ENCODE measurements at regions not wholly inside any gene's neighbourhood (a gene's known extent, or its start where the extent isn't known, plus 50 kb on each side); places are given as distances from the start of the nearest gene placed in this dataset.

DNA sequence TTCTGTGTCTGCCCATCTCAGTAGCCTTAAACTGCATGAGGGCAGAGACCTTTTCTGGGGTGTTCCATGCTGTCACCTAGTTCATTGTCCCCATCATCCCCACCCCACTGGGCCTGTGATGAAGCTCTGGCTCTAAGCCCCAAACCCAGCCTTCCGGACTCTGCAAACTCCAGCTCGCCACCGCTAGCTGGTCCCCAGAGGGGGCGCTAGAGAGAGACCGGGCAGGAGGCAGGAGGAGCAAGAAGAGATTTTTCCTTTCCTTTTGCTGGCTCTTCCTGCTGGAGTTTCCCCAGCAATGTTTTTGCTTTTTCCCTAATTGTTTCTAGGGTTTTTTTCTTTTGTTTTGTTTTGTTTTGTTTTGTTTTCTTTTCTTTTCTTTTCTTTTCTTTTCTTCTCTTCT lies 234.4 kb downstream of the TEX36 start:
- Histone ChIP-seq H3K36me3 (replicated peaks in 1 of 2; ENCODE audit: control extremely low read depth in 1 of 2, control insufficient read depth in 1 of 2, extremely low read depth in 1 of 2, insufficient read depth in 2 of 2, low read length in 1 of 2) (no peaks in the 10 kb centered on the region), H3K9ac (ENCODE audit: low read length) (no peak overlapping the region), H3K4me2 (replicated peaks; ENCODE audit: low read depth, low read length, poor library complexity, severe bottlenecking) (no peak overlapping the region), H3K79me2 (ENCODE audit: control insufficient read depth, insufficient read depth, low read length) (no peaks in the 10 kb centered on the region), H3K27me3 (replicated peaks in 1 of 4; ENCODE audit: control extremely low read depth in 1 of 4, control insufficient read depth in 3 of 4, insufficient read depth in 4 of 4, low read length in 3 of 4) (no peaks in the 10 kb centered on the region), H3K4me1 (ENCODE audit: control insufficient read depth in 2 of 2, insufficient read depth in 2 of 2, low read length in 2 of 2) (no peaks in the 10 kb centered on the region), H3K27ac (ENCODE audit: low read length in 2 of 2) (no peak overlapping the region), H3K4me3 (ENCODE audit: control extremely low read depth in 1 of 5, extremely low read depth in 1 of 5, insufficient read depth in 1 of 5, low read depth in 2 of 5, low read length in 4 of 5) (no peak overlapping the region), H4K20me1 (ENCODE audit: control insufficient read depth, insufficient read depth, low read length, poor library complexity, severe bottlenecking) (no peaks in the 10 kb centered on the region), H3K9me3 (ENCODE audit: control extremely low read depth in 1 of 3, control insufficient read depth in 2 of 3, insufficient read depth in 1 of 3, low read length in 2 of 3) (peaks cover 0 to 14% (median 0%) of the 10 kb centered on the region in 3 donors), H2AFZ (ENCODE audit: insufficient read depth, low read depth, low read length, poor library complexity, severe bottlenecking) (no peak overlapping the region)
- no peaks in the 10 kb centered on the region for H3K9me3 Mint-ChIP-seq (ENCODE audit: insufficient read depth)
- ChIA-PET CTCF (no interaction called here), POLR2A (no interaction called here)
- DNase-seq (no peak), ATAC-seq (ENCODE audit: low read depth) (no peak)
- WGBS (ENCODE audit: insufficient coverage), result 35% methylated on average over 5 of the region's 5 CpGs
- H3K4me3 Mint-ChIP-seq, result no peak overlapping the region
- intact Hi-C loops (cut with micrococcal nuclease), result no loop called here
- H3K27ac Mint-ChIP-seq, result no peak overlapping the region
- TF ChIP-seq EZH2 (IDR thresholded peaks at IDR 0.05; ENCODE audit: borderline replicate concordance, insufficient read depth, low read depth, low read length, poor library complexity, severe bottlenecking), result no peak
- TF ChIP-seq, protein P1, sequence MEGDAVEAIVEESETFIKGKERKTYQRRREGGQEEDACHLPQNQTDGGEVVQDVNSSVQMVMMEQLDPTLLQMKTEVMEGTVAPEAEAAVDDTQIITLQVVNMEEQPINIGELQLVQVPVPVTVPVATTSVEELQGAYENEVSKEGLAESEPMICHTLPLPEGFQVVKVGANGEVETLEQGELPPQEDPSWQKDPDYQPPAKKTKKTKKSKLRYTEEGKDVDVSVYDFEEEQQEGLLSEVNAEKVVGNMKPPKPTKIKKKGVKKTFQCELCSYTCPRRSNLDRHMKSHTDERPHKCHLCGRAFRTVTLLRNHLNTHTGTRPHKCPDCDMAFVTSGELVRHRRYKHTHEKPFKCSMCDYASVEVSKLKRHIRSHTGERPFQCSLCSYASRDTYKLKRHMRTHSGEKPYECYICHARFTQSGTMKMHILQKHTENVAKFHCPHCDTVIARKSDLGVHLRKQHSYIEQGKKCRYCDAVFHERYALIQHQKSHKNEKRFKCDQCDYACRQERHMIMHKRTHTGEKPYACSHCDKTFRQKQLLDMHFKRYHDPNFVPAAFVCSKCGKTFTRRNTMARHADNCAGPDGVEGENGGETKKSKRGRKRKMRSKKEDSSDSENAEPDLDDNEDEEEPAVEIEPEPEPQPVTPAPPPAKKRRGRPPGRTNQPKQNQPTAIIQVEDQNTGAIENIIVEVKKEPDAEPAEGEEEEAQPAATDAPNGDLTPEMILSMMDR (IDR thresholded peaks at IDR 0.05), result peak; percentile 16
- H3K27me3 Mint-ChIP-seq, result no peaks in the 10 kb centered on the region
- no peaks in the 10 kb centered on the region for H3K4me1 Mint-ChIP-seq

DNA sequence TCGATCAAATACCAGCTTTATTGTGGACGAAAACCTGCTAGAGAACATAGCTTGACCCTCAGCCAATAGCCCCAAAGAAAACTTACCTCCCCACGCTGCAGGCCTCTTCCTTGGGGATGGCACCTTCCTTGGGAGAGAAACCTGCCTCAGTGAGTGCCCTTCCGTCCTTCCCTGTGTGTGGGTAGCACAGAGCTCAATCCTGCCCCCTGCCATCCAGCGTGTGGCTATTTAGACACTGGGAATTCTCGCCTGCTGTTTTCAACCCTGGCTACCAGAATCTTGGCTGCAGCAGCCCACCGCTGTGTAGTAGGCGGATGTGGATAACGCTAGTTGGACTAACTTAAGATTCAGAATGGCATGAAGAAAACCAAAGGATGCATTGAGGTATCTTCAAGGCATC lies 238.2 kb downstream of the TEX36 start:
- 80% methylated on average over 5 of the region's 9 CpGs for WGBS (ENCODE audit: insufficient coverage)
- Histone ChIP-seq H3K79me2 (ENCODE audit: control insufficient read depth, insufficient read depth, low read length) (no peaks in the 10 kb centered on the region), H3K27me3 (replicated peaks in 1 of 4; ENCODE audit: control extremely low read depth in 1 of 4, control insufficient read depth in 3 of 4, insufficient read depth in 4 of 4, low read length in 3 of 4) (no peaks in the 10 kb centered on the region), H3K4me1 (ENCODE audit: control insufficient read depth in 2 of 2, insufficient read depth in 2 of 2, low read length in 2 of 2) (no peaks in the 10 kb centered on the region), H2AFZ (ENCODE audit: insufficient read depth, low read depth, low read length, poor library complexity, severe bottlenecking) (no peak overlapping the region), H3K4me3 (ENCODE audit: control extremely low read depth in 1 of 5, extremely low read depth in 1 of 5, insufficient read depth in 1 of 5, low read depth in 2 of 5, low read length in 4 of 5) (no peak overlapping the region), H3K4me2 (replicated peaks; ENCODE audit: low read depth, low read length, poor library complexity, severe bottlenecking) (no peak overlapping the region), H4K20me1 (ENCODE audit: control insufficient read depth, insufficient read depth, low read length, poor library complexity, severe bottlenecking) (no peaks in the 10 kb centered on the region), H3K27ac (ENCODE audit: low read length in 2 of 2) (no peak overlapping the region), H3K9ac (ENCODE audit: low read length) (no peak overlapping the region), H3K36me3 (replicated peaks in 1 of 2; ENCODE audit: control extremely low read depth in 1 of 2, control insufficient read depth in 1 of 2, extremely low read depth in 1 of 2, insufficient read depth in 2 of 2, low read length in 1 of 2) (no peaks in the 10 kb centered on the region), H3K9me3 (ENCODE audit: control extremely low read depth in 1 of 3, control insufficient read depth in 2 of 3, insufficient read depth in 1 of 3, low read length in 2 of 3) (peaks cover 0 to 6% (median 0%) of the 10 kb centered on the region in 3 donors)
- Mint-ChIP-seq H3K27me3 (no peaks in the 10 kb centered on the region), H3K9me3 (ENCODE audit: insufficient read depth) (no peaks in the 10 kb centered on the region), H3K27ac (no peak overlapping the region), H3K4me3 (no peak overlapping the region), H3K4me1 (no peaks in the 10 kb centered on the region)
- ChIA-PET CTCF (no interaction called here), POLR2A (no interaction called here)
- ATAC-seq (ENCODE audit: low read depth) (no peak), DNase-seq (no peak)
- TF ChIP-seq EZH2 (IDR thresholded peaks at IDR 0.05; ENCODE audit: borderline replicate concordance, insufficient read depth, low read depth, low read length, poor library complexity, severe bottlenecking), result no peak
- TF ChIP-seq, protein P1 (IDR thresholded peaks at IDR 0.05), result no peak
- intact Hi-C loops (cut with micrococcal nuclease), result no loop called here

Measured in B cell (primary cell).